IPS-NIHi7 (cell line): ENCODE measurements at regions not wholly inside any gene's neighbourhood (a gene's known extent, or its start where the extent isn't known, plus 50 kb on each side); places are given as distances from the start of the nearest gene placed in this dataset.
"Not testable (repeated sequence)": the region's sequence is repeated elsewhere in the genome, so short reads cannot be mapped to it uniquely, and the experiment has no call there.

ENCODE experiments used
- DNase-seq: peaks from one replicate; pipeline ENCODE4 v3.0.0; 2012; ENCODE audit warnings: mixed read lengths; ENCODE audit errors: extremely low spot score

DNA sequence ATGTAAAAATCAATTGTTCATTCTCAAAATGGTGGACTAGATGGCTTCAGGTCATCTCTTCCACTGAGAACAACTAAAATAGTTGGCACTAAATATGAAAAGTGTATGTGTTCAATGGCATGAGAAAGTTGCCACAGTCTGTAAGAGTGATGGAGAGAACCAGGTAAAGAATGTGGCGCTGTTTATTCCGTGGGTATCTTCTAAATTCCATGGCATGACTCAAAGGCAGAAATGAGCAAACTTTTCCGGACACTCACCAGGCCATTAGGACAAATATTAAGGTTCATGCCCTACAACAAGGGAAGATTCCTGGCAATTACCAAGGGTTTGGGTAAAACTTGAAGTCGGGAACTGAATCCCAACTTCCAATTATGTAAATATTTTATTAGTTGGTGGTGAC is 825.4 kb upstream of the CDH6 start:
- DNase-seq = no peak

DNA sequence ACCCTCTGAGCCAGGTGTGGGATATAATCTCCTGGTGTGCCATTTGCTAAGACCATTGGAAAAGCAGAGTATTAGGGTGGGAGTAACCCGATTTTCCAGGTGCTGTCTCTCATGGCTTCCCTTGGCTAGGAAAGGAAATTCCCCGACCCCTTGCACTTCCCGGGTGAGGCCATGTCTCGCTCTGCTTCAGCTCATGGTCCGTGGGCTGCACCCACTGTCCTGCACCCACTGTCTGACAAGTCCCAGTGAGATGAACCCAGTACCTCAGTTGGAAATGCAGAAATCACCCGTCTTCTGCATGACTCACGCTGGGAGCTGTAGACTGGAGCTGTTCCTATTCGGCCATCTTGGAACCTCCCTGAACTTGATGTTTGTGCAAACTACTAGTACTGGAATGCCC is 828.5 kb upstream of the CDH6 start:
- not testable (repeated sequence) for DNase-seq

DNA sequence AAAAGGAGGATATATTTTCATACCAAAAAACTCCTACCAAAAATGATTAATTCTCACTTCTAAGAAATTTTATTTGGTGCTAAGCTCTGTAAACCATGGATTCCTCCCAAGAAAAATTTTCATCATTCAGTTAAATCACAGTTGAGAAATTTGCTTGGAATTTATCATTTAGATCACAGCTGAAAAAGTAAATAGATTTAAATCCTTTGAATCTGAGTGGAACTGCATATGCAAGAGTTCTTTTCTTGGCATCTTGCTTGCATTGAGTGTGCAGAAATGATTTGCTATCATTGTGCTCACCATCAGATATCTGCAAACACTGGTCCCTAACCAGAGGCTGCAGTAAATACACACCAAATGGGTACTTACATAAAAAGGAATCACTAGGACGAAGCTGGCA is 836.1 kb upstream of the CDH6 start:
- no peak for DNase-seq

DNA sequence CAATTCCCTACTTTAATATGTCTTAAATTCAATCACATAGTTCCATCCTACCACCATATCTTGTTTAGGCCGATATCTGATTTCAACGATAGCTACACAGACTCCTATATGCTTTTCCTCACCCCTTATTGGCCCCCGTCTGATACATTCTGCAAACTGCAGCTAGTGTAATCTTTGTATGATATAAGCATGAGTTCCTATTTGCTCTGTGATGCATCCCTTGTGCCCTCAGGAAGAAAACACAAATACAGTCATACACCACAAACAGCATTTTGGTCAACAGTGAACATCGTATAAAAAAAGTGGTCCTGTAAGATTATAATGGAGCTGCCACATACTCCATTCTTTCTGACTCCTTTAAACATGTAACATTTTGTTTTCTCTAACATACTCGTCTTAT is 837.8 kb upstream of the CDH6 start:
- DNase-seq = no peak

DNA sequence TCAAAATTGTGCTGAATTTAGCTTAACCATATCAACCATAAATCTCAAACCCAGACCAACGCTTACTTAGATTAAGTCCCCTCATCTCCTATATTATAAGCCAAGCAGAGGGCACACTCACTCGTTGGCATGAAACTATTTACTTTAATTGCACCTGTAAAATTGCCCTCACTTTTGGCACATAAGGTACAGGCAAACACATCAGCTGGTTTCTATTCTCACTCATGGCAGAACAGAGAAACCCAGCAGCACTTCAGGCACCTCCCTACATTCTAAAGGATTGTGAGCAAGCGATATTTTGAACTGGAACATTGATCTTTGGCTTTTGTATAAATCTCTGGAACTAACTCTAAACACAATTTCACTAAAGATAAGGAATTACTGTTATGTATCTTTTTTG is 845.6 kb upstream of the CDH6 start:
- DNase-seq = no peak

DNA sequence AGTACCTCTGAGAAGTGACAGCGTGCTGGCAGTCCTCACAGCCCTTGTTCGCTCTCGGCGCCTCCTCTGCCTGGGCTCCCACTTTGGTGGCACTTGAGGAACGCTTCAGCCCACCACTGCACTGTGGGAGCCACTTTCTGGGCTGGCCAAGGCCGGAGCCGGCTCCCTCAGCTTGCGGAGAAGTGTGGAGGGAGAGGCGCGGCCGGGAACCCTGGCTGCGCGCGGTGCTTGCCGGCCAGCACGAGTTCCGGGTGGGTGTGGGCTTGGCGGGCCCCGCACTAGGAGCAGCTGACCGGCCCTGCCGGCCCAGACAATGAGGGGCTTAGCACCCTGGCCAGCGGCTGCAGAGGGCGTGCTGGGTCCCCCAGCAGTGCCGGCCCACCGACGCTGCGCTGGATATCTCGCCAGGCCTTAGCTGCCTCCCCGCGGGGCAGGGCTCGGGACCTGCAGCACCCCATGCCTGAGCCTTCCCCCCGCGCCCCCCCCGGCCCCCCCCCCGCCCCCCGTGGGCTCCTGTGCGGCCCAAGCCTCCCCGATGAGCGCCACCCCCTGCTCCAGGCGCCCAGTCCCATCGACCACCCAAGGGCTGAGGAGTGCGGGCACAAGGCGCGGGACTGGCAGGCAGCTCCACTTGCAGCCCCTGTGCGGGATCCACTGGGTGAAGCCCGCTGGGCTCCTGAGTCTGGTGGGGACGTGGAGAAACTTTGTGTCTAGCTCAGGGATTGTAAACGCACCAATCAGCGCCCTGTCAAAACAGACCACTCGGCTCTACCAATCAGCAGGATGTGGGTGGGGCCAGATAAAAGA is 847.7 kb upstream of the CDH6 start:
- not testable (repeated sequence) for DNase-seq

DNA sequence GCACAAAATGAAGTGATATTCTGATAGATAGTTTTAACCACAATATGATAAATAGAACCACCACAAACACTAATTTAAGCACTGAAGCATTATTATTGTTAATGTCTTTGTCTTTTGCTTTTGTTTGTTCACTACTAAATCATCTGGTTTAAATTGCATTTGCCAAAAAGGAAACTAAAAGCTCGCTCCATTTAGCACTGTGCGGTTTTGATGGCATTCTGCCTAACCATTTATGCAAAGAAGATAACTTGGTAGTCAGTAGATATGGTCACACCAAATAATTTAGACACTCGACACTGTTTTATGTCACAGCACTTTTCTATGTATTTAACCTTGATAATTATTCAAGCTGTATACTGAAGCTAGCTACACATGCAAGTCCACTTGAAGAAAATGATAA is 849.8 kb upstream of the CDH6 start:
- DNase-seq = no peak

DNA sequence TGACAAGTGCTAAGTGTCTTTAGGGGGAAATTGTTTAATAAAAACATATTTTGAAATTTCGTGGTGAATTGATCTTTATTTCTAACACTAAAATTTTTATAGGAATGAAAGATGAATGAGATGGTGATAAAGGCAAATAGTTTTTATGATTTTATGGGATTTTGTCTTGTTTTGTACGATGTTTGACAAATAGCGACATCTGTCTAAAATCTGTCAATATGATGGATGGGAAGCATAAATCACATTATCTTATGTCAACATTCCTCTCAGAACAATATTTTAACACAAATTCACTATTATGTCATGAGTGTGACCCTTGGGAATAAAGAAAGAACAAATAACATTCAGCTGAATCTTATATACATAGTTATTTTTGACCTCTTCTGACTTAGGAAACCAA is 852.0 kb upstream of the CDH6 start:
- DNase-seq = no peak

DNA sequence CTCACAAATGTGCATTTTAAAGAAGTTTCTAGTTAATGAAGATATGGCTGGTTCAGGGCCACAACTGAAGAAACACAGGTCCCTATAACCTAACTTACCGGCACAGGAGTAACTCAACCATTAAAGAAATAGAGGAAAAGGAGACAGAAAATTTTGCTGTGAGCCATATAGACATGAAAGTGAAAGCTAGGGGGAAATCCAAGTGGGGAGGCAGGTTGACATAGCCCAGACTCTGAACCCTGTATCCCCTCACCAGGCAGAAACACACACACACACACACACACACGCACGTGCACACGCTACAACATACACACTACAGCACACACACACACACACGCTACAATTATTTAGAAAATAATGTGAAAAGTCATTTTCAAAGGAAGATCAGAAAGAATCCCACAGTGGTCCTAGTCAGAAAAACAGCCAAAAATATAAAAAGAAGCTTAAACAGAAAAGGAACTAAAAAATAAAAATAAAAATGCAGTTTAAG is 856.4 kb upstream of the CDH6 start:
- no peak for DNase-seq

DNA sequence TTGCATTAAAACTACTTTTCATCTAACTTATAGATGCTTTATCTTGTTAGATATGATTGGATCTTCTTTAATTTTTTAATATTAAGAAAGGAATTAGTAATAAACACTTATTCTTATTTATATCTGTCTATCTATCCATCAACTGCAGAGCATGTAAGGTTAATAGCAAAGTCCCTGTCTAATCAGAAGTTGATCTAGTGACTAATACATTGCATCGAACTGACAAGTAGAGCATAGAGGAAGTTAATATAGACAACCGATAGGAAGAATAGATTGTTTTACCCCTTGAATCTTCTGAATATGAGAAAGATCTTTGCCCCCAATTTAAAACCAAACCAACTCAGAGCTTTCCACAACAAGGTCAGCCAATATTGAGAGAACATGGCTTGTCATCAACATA is 862.0 kb upstream of the CDH6 start:
- DNase-seq = no peak

DNA sequence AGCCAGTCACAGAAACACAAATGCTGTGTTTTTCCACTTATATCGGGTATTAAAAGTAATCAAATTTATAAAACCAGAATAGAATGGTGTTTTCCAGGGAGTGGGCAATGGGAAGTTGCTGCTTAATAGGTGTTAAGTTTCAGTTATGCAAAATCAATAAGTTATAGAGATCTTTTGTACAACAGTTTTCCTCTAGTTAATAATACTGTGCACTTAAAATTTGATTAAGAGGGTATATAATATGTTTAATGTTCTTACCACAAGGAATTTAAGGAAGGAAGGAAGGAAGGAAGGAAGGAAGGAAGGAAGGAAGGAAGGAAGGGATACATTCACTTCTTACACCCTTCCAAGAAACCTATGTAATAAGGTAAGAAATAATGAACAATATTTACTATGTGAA is 867.7 kb upstream of the CDH6 start:
- no peak for DNase-seq

DNA sequence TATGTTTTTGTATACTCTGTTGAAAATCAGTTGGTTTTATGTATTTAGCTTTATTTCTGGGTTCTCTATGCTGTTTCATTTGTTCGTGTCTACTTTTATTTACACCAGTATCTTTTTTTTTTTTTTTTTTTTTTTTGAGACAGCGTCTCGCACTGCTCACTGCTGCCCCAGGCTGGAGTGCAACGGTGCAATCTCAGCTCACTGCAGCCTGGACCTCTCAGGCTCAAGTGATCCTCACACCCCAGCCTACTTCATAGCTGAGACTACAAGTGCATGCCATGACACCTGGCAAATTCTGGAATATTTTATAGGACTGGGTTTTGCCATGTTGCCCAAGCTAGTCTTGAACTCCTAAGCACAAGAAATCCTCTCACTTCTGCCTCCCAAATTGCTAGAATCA is 869.4 kb upstream of the CDH6 start:
- no peak for DNase-seq

DNA sequence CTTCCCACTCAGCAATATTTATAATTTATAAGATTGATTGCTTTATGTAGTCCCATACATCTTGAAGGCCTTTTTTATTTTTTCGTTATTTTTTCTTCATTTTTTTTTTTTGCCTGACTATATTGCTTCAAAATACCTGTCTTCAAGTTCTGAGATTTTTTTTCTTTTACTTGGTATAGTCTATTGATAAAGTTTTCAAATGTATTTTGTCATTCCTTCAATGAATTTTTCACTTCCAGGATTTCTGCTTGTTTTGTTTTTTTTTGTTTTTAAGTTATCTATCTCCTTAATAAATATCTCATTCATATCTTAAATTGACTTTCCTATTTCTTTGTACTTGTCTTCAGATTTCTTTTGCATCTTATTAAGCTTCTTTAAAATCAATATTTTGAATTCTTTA is 905.6 kb upstream of the CDH6 start:
- no peak for DNase-seq

DNA sequence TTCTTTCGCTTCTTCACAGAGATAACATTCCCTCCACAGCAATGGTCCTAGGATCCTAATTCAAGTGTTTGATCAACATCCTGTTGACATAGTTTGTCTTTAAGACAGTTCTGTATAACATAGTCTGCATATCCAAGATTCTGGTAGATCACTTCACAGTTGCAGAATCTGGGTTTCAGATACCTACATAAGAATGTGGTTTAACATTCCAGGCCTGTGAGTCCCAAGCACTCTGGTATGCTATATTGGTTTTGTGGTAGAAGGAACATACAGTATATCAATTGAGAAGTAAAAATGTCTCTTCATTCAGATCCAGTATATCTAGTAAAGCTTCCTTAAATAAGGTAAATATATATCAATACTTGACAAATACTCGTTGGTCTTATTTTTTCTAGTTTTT is 914.2 kb upstream of the CDH6 start:
- DNase-seq = no peak

DNA sequence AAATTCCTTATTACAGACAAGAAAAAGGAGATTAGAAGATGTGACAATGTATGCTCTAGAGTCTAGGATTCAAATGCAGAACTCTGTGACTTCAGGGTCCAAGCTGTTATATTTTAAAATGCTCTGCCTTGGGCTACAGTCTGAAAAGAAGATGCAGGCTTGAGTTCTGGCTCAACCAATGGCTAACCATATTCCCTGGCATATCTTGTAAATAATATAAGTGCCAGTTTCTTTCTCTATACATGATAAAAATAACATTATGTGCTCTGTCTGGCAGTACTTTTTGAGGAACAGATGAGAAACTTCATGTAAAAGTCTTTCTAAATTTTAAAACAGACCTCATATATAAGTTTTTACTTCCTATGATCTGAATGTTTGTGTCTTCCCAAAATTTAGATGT is 926.5 kb upstream of the CDH6 start:
- DNase-seq = no peak

DNA sequence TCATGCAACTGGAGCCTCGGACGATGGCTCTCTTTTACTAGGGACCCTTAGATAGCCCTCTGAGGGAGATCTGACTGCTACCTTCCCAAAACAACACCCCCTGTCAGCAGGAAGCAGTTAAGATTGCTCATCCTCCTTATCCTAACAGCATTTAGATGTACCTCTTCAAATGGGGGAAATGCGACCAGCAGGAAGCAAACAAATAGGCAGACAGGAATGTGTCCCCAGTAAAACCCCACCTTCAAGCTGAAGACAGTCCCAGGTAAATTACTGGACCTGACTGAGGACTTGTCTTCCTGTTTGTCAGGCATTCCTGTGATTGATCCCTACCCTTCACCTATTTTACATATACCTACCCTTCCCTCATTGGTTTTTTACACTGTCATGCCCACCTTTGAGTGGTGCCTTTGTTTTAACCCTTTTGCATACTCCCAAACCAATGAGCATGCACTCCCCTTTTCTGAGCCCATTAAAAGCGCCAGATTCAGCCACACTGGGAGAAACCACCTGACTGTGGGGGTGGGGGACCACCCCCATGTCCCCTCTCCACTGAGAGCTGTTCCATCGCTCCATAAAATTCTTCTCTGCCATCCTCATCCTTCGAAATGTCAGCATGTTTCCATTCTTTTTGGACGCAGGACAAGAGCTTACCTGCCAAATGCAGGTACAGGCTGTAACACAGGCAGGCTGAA is 954.0 kb upstream of the CDH6 start:
- DNase-seq = no peak

DNA sequence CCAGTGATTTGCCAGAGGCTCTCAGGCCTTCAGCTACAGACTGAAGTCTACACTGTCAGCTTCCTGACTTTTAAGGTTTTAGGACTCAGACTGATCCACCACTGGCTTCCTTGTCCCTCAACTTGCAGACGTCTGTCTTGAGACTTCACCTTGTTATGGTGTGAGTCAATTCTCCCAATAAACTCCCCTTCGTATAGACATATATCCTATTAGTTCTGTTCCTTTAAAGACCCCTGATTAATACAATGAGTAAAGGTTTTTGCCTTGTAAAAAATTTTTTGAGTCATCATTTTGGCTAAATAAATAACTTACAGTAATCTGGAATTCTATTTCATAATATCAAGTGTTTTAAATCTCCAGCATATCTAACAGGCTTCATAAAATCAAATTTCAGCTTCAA is 956.3 kb upstream of the CDH6 start:
- no peak for DNase-seq

DNA sequence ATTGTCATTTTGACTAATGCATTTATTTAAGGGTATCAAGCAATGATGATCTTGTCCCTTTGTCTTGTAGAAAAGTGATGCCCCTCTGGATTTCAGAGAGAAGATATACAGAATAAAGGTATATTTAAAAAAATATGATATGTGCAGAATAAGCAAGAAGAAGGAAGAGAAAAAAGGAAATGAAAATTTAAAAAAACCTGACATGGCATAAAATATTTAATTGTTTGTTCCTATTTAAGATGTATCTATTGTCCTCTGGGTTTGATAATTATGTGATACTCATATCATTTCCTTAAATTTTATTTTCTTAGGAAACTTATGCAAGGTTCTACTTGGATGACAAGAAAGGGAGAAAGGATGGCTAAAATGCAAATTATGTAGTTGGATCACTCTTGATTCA is 983.7 kb upstream of the CDH6 start:
- no peak for DNase-seq

DNA sequence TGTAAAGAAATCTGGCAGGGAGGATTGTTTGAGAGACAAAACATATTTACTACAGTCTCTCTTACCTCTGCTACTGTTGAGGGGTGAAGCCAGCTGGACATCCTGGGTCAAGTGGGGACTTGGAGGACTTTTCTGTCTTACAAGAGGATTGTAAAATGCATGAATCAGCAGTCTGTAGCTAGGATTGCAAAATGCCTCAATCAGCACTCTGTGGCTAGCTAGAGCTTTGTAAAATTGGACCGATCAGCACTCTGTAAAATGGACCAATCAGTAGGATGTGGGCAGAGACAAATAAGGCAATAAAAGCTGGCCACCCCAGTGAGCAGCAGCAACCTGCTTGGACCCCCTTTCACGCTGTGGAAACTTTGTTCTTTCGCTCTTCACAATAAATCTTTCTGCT is 995.8 kb upstream of the CDH6 start:
- no peak for DNase-seq

DNA sequence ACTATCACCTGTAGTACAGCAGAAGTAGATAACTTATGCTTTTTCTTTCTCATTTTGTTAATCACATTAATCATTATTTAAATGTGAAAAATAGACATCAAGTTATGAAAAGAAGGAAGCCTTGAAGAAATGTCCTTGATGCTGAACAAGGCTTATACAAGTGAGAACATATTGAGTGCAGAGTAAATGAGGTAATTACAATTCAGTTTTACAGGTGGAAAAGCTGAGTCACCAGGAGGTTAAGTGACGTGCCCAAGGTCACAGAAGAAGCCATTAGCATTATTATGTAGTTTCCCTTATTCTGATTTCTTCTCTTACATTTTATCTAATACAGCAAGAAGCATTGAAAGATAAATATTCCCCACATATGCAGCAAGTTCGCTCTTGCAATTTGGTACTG is 998.5 kb upstream of the CDH6 start:
- DNase-seq = no peak

DNA sequence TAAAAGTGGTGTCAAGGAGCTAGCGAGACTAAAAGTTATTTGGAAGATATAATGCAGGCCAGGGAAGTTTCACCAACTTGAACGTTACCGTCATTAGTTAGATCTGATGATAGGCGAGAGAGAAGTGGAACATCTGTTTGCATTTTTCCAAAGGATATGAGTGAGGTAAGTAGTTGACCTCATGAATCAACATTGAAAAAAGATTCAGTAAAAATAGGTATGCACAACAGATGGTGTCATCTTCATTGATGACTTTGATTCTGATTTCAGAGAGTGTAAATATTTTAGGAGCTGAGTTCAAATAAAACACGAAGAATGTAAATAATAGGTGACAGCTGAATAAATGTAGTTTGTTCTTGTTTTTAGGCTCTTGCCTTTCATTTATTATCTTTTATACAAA is 998.9 kb upstream of the CDH6 start:
- no peak for DNase-seq

DNA sequence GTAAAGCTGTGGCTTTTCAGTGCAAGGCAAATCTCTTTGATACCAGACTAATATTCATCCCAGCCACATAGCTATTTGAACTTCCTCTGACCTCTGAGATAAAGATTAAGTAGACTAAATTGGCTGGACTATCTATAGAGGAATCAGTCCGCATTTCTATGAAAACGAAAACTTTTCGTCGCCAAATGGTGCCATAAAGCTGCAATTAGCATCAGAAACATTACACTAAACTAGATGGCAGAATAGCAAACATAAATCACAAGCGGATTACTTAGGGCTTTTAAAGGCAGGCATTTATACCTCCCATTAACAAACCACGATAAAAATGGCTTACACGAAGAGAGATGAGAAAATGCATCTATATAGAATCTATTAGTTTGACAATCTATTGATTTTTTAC is 1009.7 kb upstream of the CDH6 start:
- DNase-seq = no peak

DNA sequence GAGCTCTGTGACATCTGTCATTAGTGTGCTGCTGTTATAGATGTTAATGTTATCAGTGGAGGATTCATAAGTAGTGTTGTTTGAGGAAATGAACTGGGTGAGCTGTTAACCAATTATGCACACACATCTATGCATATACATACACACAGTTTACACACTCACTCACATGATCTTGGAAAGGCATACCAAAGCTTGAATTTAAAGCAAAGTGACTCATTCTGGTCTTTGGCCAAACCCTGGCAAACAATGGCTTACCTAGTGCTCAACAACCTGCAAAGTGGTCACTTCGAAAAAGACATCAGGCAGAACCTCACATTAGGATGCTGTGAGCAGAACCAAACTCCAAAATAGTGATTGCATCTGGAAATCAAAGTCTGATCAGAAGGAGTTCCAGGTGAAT is 1037.3 kb upstream of the CDH6 start:
- DNase-seq = no peak

DNA sequence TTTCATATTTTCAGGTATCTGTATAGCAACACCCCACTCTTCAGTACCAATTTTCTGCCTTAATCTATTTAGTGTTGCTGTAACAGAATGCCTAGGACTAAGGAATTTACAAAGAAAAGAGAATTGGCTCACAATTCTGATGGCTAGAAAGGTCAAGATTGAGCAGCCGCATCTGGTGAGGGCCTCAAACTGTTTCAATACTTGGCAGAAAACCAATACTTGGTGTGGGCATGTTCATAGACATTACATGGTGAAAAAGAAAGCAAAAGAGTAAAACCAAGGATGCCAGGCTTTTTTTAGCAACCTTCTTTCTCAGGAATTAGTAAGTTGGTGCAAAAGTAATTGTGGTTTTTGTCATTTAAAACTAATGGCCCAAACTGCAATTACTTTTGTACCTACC is 1041.1 kb upstream of the CDH6 start:
- no peak for DNase-seq
